ENCODE measurements at regions not wholly inside any gene's neighbourhood (a gene's known extent, or its start where the extent isn't known, plus 50 kb on each side); places are given as distances from the start of the nearest gene placed in this dataset.
"Not testable (repeated sequence)": the region's sequence is repeated elsewhere in the genome, so short reads cannot be mapped to it uniquely, and the experiment has no call there.

GRCh38 chr7:35909870-35910357, 109.1 kb downstream of the SEPTIN7 start:
- DNase-seq (ENCODE audit: low read depth) = no peak

DNA sequence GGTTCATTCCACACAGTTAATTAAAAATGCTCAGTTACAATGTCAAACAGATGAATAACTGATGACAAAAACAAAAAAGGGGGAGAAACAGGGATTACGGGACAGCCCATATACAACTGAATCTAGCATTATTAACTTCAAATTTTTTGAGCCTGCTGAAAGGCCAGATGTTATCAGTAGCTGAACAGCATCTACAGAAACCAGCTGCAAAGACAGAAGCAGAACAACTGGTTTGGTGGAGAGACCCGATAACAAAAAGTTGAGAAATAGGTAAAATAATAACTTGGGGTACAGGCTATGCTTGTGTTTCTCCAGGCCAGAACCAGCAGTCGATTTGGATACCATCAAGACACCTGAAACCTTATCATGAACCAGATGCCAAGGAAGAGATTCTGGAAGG, 109.8 kb downstream of the SEPTIN7 start:
- DNase-seq (ENCODE audit: low read depth) = not testable (repeated sequence)

- DNase-seq (ENCODE audit: low read depth) = not testable (repeated sequence)
Measured at GRCh38 chr7:35913350-35913749, 112.5 kb downstream of the SEPTIN7 start.

GRCh38 chr7:35914214-35914613, 113.4 kb downstream of the SEPTIN7 start:
- not testable (repeated sequence) for DNase-seq (ENCODE audit: low read depth)

- DNase-seq (ENCODE audit: low read depth) = not testable (repeated sequence)
Measured at GRCh38 chr7:35915247-35915955, 114.5 kb downstream of the SEPTIN7 start.

- not testable (repeated sequence) for DNase-seq (ENCODE audit: low read depth)
Measured at GRCh38 chr7:35918217-35918616, 117.4 kb downstream of the SEPTIN7 start.

GRCh38 chr7:35919607-35920006, 118.8 kb downstream of the SEPTIN7 start:
- not testable (repeated sequence) for DNase-seq (ENCODE audit: low read depth)

GRCh38 chr7:35921338-35921737, 120.5 kb downstream of the SEPTIN7 start:
- DNase-seq (ENCODE audit: low read depth) = not testable (repeated sequence)

DNA sequence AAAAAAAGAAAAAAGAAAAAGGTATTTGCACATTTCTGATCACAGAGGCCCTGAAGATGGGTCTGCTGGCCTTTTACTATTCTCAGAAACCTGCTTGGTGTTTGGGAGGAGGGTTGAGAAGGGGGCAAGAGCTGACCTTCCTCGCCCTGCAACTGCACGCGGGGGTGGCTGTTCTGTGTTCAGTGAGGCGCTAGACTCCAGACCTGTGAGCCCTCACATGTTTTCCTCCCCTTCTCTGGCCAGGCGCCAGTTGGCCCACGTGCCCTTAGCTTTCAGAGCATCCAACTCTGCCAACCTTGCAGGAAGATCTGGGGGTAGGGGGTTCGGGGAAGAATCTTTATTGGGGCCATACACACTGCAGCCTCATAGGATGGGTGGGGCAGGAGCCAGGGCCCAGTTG, 123.8 kb downstream of the SEPTIN7 start:
- not testable (repeated sequence) for DNase-seq (ENCODE audit: low read depth)

DNA sequence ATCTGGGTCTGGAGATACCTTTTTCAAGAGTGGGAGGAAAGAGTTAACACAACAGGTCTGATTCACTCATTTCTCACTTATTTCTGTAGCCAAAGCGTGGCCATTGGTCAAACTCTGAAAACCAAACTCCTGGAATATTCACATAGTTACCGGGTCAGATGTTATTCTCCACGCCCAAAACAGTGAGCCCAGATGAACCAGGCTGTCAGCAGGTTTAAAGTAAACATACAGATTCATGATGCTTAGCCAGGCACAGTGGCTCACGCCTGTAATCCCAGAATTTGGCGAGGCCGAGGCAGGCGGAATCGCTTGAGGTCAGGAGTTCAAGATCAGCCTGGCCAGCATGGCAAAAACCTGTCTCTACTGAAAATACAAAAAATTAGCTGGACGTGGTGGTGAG, 126.1 kb downstream of the SEPTIN7 start:
- DNase-seq (ENCODE audit: low read depth) = not testable (repeated sequence)

DNA sequence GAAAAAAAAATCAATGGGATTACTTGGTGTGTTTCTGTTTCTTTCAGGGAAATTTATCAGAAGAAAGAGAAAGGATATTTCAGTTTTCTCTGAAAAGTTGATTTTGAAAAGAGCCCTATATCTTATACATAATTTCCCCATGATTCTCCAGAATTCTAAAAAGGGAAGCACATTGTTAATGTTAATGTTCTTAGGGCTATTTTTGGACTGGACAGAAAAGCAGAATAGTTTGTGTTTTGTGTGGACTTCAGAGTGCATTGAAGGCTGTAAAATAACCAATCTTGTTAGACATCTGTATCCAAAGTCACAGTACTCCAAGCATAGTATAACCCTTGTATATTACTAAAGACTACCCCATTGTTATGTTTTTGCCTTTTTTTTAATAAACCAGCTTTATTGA, 130.3 kb downstream of the SEPTIN7 start:
- DNase-seq (ENCODE audit: low read depth) = not testable (repeated sequence)

- DNase-seq (ENCODE audit: low read depth) = not testable (repeated sequence)
Measured at GRCh38 chr7:35931551-35931950, 130.7 kb downstream of the SEPTIN7 start.

DNA sequence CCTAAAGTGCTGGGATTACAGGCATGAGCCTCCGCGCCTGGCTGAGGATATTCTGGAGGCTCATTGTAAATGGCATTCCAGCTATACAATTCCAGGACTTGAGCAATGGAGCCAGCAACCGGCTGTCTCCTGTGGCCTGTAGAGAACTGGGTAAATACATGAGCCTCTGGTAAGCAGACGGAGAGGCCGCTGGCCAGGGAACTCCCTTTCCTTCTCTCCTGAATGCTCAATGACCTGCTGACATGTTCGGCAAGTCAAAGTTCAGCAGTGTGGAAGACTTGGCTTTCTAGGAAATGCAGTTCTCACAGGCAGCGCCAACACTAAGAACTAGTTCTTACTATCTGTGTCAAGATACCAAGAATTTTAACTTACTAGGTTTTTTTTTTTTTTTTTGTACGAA, 139.8 kb downstream of the SEPTIN7 start:
- DNase-seq (ENCODE audit: low read depth) = not testable (repeated sequence)

DNA sequence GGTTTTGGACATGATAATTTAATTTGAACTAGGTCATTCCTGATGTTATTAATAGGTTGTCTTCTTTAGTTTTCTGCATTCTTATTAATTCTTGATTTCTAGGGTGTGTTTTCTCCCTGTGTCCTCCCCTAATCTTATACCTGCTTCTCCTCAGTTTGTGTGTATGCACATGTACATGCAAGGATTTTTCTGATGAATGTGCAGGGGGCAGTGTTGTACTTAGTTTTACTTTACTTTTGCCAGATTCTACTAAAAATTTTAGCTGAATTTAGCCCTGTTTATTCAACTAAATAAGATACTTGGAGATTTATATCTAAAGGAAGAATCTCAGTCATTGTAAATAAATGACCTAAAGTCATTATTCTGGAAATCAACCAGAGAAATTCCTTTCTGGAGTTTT, 144.8 kb downstream of the SEPTIN7 start:
- DNase-seq (ENCODE audit: low read depth) = not testable (repeated sequence)

- not testable (repeated sequence) for DNase-seq (ENCODE audit: low read depth)
Measured at GRCh38 chr7:35955735-35956134, 154.9 kb downstream of the SEPTIN7 start.

DNA sequence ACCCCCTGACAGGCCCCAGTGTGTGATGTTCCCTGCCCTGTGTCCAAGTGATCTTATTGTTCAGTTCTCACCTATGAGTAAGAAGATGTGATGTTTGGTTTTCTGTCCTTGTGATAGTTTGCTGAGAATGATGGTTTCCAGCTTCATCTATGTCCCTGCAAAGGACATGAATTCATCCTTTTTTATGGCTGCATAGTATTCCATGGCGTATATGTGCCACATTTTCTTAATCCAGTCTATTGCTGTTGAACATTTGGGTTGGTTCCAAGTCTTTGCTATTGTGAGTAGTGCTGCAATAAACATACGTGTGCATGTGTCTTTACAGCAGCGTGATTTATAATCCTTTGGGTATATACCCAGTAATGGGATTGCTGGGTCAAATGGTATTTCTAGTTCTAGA, 156.1 kb downstream of the SEPTIN7 start:
- DNase-seq (ENCODE audit: low read depth) = not testable (repeated sequence)

DNA sequence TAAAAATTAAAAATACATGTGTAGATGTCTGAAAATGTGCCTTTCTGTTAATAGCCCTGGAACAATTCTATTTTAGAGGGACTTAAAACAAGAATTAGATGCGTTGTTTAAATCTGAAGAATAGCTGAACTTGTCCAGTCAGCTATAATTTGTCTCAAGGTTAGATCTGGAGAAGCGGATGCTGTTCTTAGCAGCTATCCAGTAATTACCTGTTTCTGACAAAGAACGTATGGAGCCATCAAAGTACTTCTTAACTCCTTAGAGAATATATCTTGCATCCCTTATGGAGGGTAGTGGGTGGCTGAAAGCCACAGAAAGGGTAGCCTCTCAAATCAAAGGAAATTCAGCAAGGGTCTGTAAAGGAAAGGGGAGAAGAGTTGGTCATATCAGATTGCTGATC, 160.4 kb downstream of the SEPTIN7 start:
- DNase-seq (ENCODE audit: low read depth) = not testable (repeated sequence)

DNA sequence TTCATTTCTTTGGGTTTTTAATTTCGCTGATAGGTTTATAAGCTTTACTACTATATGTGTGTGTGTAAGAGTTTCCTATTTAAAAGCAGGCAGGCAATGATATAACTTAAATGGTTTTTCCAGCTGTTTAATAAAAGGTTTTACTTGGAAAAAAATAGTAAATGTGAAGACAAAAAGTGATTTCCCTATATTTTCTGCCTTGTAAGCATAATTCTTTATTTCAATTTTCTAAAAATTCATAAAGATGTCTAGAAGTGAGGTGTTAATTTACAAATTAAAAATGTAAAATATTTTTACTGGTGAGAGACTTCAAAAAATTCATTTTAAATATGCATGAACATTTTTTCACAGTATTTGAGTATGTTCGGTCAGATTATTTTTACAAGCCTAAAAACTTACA, 161.8 kb downstream of the SEPTIN7 start:
- not testable (repeated sequence) for DNase-seq (ENCODE audit: low read depth)

- DNase-seq (ENCODE audit: low read depth) = no peak
Measured at GRCh38 chr7:35967366-35968139, 166.7 kb downstream of the SEPTIN7 start.

GRCh38 chr7:35968140-35968940, 167.5 kb downstream of the SEPTIN7 start:
- DNase-seq (ENCODE audit: low read depth) = no peak

DNA sequence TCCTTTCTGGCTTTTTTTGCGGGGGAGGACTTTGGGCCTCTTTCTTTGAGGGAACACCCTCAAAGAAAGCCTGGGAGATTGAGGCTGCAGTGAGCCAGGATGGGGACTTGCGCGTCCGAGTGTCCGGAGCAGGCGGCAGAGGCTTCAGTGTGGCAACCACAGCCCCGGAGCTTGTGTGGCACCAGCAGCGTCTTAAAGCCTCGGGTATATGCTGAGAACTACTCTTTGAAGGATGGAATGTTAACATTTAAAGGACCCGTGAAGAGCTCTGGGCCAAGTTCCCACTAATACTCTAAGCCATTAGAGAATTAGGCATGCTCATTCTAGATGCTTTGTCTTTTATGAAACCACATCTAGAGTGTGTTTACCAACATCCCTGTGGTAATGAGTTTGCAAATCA, 168.2 kb downstream of the SEPTIN7 start:
- DNase-seq (ENCODE audit: low read depth) = no peak

- no peak for DNase-seq (ENCODE audit: low read depth)
Measured at GRCh38 chr7:35970458-35970857, 169.6 kb downstream of the SEPTIN7 start.

All from GM04503 (cell line).